ENCODE measurements at regions not wholly inside any gene's neighbourhood (a gene's known extent, or its start where the extent isn't known, plus 50 kb on each side); places are given as distances from the start of the nearest gene placed in this dataset.

GRCh38 chr9:676780-677438 is 164.6 kb upstream of the DMRT1 start (continued):
- no peak for TF ChIP-seq DMTF1 (CRISPR knock-in tag; IDR thresholded peaks at IDR 0.05)
- no peak for TF ChIP-seq CBX2 (IDR thresholded peaks at IDR 0.05; ENCODE audit: low read depth, low read length)
- no peak for TF ChIP-seq CBX2 (CRISPR knock-in tag; IDR thresholded peaks at IDR 0.05; ENCODE audit: low read depth)
- peak; percentile 96 for TF ChIP-seq SIX1 (CRISPR knock-in tag; IDR thresholded peaks at IDR 0.05; ENCODE audit: borderline replicate concordance)
- TF ChIP-seq CEBPB (IDR thresholded peaks at IDR 0.05; ENCODE audit: borderline replicate concordance, low read depth, low read length), result peak; percentile 82; the same call in 1 of the 2 replicates
- TF ChIP-seq ZNF710 (CRISPR knock-in tag; IDR thresholded peaks at IDR 0.05; ENCODE audit: borderline replicate concordance), result peak; percentile 89; the same call in 1 of the 2 replicates
- no peak for TF ChIP-seq ZNF292 (CRISPR knock-in tag; IDR thresholded peaks at IDR 0.05; ENCODE audit: borderline replicate concordance, low read depth)
- 0 out of 2 replicates have a peak, but pooled peaks have one; percentile 32 for TF ChIP-seq DDIT3 (CRISPR knock-in tag; IDR thresholded peaks at IDR 0.05)
- TF ChIP-seq ZNF180 (CRISPR knock-in tag; IDR thresholded peaks at IDR 0.05; ENCODE audit: borderline replicate concordance, low read depth), result no peak
- no peak for TF ChIP-seq EED (CRISPR knock-in tag; IDR thresholded peaks at IDR 0.05)
- no peak for TF ChIP-seq SNAPC2 (CRISPR knock-in tag; IDR thresholded peaks at IDR 0.05)
- no peak for TF ChIP-seq RNF2 (conservative IDR thresholded peaks at IDR 0.05; ENCODE audit: low read depth)
- no peak for TF ChIP-seq NCOA1 (CRISPR knock-in tag; IDR thresholded peaks at IDR 0.05)
- no peak for TF ChIP-seq KDM1A (CRISPR knock-in tag; IDR thresholded peaks at IDR 0.05)
- TF ChIP-seq ZNF850 (CRISPR knock-in tag; conservative IDR thresholded peaks at IDR 0.05), result no peak
- peak; percentile 96 for TF ChIP-seq CREM (IDR thresholded peaks at IDR 0.05)
- no peak for TF ChIP-seq CREM (CRISPR knock-in tag; IDR thresholded peaks at IDR 0.05)
- peak; percentile 53; the same call in 1 of the 2 replicates for TF ChIP-seq ATF1 (CRISPR knock-in tag; IDR thresholded peaks at IDR 0.05)
- TF ChIP-seq RARA (CRISPR knock-in tag; IDR thresholded peaks at IDR 0.05), result peak; percentile 83
- TF ChIP-seq AFF4 (CRISPR knock-in tag; IDR thresholded peaks at IDR 0.05), result peak; percentile 84; the same call in 1 of the 2 replicates

Measured in HepG2 (cell line).